ENCODE measurements at regions not wholly inside any gene's neighbourhood (a gene's known extent, or its start where the extent isn't known, plus 50 kb on each side); places are given as distances from the start of the nearest gene placed in this dataset.

GRCh38 chr3:164451072-164451910, 627.0 kb downstream of the SI start:
- TF ChIP-seq YY1 (IDR thresholded peaks at IDR 0.05; ENCODE audit: extremely low read depth, insufficient replicate concordance, low read depth, low read length) = no peak
- TF ChIP-seq CTCF (IDR thresholded peaks at IDR 0.05 in 2 of 3, conservative IDR thresholded peaks at IDR 0.05 in 1 of 3; ENCODE audit: borderline replicate concordance in 1 of 3, insufficient read depth in 1 of 3, low read depth in 2 of 3, low read length in 2 of 3) = no peak
- no peak for TF ChIP-seq ATF3 (IDR thresholded peaks at IDR 0.05)
- no peak for TF ChIP-seq POLR2A (IDR thresholded peaks at IDR 0.05; ENCODE audit: borderline replicate concordance, extremely low read depth, insufficient read depth, insufficient read length)
- no peak for TF ChIP-seq EZH2phosphoT487 (IDR thresholded peaks at IDR 0.05; ENCODE audit: borderline replicate concordance)
- no peak for TF ChIP-seq EZH2 (IDR thresholded peaks at IDR 0.05)
- no peak for TF ChIP-seq EGR1 (IDR thresholded peaks at IDR 0.05; ENCODE audit: low read depth)

Measured in HCT116 (cell line).